GM12864 (cell line): ENCODE measurements at regions not wholly inside any gene's neighbourhood (a gene's known extent, or its start where the extent isn't known, plus 50 kb on each side); places are given as distances from the start of the nearest gene placed in this dataset.
"Not testable (repeated sequence)": the region's sequence is repeated elsewhere in the genome, so short reads cannot be mapped to it uniquely, and the experiment has no call there.

Experiments used
- DNase-seq: peaks from one replicate; pipeline ENCODE4 v3.0.0-alpha.2; 2011; ENCODE audit warnings: low read depth
- H3K4me3 ChIP-seq: 2 replicates; pipeline ENCODE4 v1.5.1; 2011; ENCODE audit warnings: mild to moderate bottlenecking, low read depth, low read length, control low read depth
- TF ChIP-seq, protein P1 (sequence below): IDR thresholded peaks from 2 replicates; pipeline ENCODE4 v1.5.1; 2011; ENCODE audit warnings: low read depth, mild to moderate bottlenecking, moderate library complexity, low read length, control low read depth, inconsistent platforms; ENCODE audit errors: missing control alignments

DNA sequence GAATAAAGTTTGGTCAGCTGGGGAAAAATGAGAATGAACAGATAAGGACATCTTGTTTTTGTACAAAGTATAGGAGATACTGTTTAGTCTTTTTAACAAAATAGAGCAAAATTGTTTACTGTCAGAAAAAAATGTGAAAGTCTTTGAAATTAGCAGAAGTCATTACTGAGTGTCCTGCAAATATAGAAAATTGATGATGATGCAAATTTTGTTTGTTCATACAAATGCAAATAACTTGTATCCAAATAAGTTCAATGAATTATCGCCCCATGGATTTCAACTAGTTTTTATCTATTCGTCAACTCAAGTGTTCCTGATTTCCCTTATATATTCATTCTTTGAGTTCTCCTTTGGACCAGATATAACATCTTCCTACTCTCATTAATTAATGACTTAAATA is 378.0 kb upstream of the SGO1 start:
- DNase-seq: no peak
- H3K4me3 ChIP-seq: no peak overlapping the region
- TF ChIP-seq, protein P1, sequence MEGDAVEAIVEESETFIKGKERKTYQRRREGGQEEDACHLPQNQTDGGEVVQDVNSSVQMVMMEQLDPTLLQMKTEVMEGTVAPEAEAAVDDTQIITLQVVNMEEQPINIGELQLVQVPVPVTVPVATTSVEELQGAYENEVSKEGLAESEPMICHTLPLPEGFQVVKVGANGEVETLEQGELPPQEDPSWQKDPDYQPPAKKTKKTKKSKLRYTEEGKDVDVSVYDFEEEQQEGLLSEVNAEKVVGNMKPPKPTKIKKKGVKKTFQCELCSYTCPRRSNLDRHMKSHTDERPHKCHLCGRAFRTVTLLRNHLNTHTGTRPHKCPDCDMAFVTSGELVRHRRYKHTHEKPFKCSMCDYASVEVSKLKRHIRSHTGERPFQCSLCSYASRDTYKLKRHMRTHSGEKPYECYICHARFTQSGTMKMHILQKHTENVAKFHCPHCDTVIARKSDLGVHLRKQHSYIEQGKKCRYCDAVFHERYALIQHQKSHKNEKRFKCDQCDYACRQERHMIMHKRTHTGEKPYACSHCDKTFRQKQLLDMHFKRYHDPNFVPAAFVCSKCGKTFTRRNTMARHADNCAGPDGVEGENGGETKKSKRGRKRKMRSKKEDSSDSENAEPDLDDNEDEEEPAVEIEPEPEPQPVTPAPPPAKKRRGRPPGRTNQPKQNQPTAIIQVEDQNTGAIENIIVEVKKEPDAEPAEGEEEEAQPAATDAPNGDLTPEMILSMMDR: no peak

DNA sequence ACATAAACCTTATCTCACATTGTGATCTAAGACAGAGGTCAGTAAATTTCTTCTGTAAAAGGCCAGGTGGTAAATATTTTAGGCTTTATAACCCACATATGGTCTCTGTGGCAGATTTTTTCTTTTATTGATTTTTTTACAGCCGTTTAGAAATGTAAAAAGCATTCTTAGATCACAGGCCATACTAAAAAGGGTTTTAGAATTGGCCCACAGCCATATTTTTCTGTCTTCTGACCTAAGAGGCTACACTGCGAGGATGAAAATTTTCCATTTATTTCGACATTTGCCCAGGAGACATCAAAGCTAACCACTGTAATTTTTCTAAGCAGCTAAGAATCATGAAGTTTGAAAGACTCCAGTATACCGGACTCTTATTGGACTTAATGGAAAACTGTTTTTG is 377.2 kb upstream of the SGO1 start:
- TF ChIP-seq, protein P1: no peak
- DNase-seq: no peak
- H3K4me3 ChIP-seq: no peak overlapping the region

DNA sequence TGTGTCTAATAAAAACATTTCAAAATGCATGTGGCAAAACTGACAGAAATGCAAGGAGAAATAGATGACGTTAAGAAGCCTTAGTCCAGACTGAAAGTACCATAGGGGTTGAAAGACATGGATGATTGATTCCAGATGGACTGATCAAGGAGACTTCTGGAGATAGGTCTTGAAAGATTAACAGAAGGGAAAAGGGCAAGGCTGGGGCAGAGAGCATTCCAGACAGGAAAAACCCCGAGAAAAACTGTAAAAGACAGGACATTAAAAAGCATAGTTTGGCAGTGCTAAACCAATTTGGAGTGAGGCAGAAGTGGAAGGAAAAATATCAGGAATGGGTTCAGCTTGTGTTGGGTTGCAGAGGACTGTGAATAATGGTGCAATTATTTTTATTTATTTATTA is 375.2 kb upstream of the SGO1 start:
- TF ChIP-seq, protein P1: no peak
- DNase-seq: no peak
- H3K4me3 ChIP-seq: no peak overlapping the region

DNA sequence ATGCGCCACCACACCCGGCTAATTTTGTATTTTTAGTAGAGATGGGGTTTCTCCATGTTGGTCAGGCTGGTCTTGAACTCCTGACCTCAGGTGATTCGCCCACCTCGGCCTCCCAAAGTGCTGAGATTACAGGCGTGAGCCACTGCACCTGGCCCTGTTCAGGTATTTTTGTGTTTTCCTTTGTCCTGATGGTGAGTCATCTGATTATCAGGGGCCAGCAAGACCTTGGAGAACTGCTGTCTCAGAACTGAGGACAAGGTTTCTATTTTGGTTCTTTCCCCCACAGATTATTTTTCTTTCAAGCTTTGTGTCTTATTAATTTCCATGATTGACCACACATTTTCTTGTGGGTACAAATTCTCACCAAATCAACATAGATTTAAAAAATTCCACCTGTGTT is 374.4 kb upstream of the SGO1 start:
- not testable (repeated sequence) for DNase-seq, H3K4me3 ChIP-seq

DNA sequence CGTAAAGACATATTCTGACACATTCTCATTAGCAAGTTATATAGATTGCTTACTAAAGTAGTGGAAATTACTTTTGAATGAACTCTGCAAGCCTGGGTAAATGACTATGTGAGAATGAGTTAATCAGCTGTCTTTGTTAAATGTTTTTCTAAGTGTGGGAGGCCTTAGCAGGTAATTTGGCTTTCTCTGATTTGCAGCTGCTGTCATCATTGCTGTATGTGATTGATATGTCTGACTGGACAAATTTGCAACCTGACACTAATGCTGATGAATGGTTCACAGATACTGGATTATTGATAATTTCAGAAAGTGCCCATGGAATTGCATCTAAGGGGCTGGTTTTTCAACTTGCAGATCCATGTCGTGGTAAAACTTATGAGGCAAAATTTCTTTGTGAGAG is 372.2 kb upstream of the SGO1 start:
- H3K4me3 ChIP-seq: no peak overlapping the region
- TF ChIP-seq, protein P1: no peak
- DNase-seq: no peak

DNA sequence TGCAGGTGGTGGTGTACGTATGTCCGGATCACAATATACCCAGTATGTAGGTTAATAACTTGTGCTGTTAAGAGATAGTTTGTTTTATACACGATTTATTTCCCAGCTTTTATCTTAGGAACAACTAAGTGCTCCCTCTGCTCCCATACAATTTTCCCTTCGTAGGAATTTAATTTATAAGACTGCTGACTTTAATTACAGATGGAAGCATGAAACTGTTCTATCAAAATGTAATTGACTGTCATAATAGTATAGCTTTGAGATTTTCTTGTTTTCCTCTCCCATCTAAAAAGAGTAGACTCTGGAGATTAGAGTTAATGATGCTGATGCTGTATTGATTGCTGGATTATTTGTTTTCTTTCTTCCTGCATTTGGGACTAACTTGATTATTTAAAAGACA is 370.7 kb upstream of the SGO1 start:
- TF ChIP-seq, protein P1: no peak
- no peak overlapping the region for H3K4me3 ChIP-seq
- no peak for DNase-seq

DNA sequence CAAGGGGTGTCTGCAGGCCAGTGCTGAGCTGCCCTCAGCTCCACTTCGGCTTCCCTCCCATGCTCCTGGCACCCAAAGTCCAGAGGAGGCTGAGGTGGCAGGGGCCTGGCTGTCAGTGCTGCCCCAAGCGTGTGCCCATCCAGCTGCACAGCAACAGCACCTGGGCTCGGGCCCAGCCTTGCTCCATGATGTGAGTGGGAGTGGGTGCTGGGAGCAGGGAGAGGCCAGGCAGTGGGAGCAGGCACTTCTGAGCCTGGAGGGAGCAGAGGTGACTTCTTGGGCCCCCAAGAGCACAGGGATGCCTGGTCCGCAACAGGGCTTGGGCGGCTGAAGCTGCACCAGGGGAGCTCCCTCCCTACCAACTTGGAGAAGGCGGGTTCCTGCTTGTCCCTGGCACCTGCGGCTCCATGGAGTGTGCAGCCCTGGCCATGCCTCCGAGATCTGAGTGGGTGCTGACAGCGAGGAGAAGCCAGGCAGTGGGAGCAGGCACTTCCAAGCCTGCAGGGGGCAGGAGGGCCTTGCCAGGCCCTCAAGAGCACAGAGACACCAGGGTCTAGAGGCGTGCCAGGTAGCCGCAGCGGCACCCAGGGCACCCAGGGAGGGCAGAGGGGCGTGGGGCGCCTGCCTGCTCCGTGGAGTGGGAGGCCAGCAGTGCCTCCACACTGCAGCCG is 366.7 kb upstream of the SGO1 start:
- TF ChIP-seq, protein P1: no peak
- DNase-seq: no peak

DNA sequence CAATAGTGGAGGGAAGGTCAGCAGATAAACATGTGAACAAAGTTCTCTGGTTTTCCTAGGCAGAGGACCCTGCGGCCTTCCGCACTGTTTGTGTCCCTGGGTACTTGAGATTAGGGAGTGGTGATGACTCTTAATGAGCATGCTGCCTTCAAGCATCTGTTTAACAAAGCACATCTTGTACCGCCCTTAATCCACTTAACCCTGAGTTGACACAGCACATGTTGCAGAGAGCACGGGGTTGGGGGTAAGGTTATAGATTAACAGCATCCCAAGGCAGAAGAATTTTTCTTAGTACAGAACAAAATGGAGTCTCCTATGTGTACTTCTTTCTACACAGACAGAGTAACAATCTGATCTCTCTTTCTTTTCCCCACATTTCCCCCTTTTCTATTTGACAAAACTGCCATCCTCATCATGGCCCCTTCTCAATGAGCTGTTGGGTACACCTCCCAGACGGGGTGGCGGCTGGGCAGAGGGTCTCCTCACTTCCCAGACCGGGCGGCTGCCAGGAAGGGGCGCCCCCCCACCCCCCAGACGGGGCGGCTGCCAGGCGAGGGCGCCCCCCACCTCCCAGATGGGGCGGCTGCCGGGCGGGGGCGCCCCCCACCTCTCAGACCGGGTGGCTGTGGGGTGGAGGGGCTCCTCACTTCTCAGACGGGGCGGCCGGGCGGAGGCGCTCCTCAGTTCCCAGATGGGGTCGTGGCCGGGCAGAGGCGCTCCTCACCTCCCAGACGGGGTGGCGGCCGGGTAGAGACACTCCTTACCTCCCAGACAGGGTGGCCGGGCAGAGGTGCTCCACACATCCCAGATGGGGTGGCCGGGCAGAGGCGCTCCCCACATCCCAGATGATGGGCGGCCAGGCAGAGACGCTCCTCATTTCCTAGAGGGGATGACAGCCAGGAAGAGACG is 361.6 kb upstream of the SGO1 start:
- H3K4me3 ChIP-seq, DNase-seq: not testable (repeated sequence)

More for the DNA sequence above, 366.7 kb upstream of the SGO1 start:
- H3K4me3 ChIP-seq: no peak overlapping the region
